ENCODE measurements at regions not wholly inside any gene's neighbourhood (a gene's known extent, or its start where the extent isn't known, plus 50 kb on each side); places are given as distances from the start of the nearest gene placed in this dataset.

DNA sequence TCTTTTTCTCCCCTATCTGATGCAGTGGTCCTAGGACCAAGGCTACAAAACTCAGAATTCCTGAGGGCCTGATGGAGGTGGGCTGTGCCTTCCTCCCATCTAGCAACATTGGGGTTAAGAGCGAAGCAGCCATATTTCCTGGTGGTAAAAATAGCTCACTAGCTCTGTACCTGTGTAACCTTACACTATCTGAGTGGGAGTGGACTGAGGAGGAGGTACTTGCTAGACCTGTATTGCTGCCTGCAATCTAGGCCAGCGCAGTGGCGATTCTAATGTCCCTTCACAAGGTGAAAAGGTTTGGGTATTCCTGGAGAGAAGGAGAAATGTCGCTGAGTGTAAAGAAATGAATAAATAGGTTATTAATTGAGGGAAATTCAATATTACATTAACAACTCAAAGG lies 80.2 kb upstream of the LIFR start:
- H2AFZ ChIP-seq (ENCODE audit: insufficient read depth, low read depth, low read length, poor library complexity, severe bottlenecking) = no peak overlapping the region
- intact Hi-C loops (cut with micrococcal nuclease) = no loop called here

DNA sequence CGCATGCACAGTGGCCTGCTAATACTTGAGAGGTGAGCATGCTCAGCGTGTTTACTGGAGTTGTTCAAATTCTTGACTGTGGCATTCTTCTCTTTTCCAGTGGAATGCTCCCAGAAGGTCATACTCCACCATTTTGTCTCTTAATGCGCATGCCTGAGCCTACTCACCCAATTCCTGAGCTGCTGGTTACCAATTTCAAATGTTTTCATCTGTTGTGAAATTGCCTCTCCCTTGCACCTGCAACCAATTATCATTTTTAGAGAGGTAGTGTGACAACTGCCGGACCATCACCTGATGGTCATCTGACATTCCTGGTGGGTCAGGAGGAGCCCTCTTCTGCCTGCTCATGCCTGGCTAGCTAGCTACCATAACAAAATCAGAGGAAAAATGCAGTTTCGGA lies 82.2 kb upstream of the LIFR start:
- Histone ChIP-seq H3K27me3 (ENCODE audit: control insufficient read depth in 2 of 2, insufficient read depth in 2 of 2, low read length in 2 of 2) (peaks cover 0 to 3% of the 10 kb centered on the region in 2 donors), H3K9me3 (replicated peaks in 1 of 2; ENCODE audit: control insufficient read depth in 1 of 2, insufficient read depth in 1 of 2, low read length in 2 of 2) (peaks cover 0 to 5% of the 10 kb centered on the region in 2 donors), H3K27ac (ENCODE audit: low read depth in 1 of 2, low read length in 2 of 2) (no peak overlapping the region), H3K4me3 (replicated peaks in 1 of 3; ENCODE audit: low read depth in 2 of 3, low read length in 3 of 3) (no peak overlapping the region), H3K4me2 (replicated peaks; ENCODE audit: extremely low read depth, low read length, poor library complexity, severe bottlenecking) (no peak overlapping the region), H4K20me1 (ENCODE audit: insufficient read depth, low read length) (no peaks in the 10 kb centered on the region), H3K4me1 (ENCODE audit: control insufficient read depth in 1 of 2, insufficient read depth in 2 of 2, low read length in 2 of 2) (no peaks in the 10 kb centered on the region), H2AFZ (ENCODE audit: insufficient read depth, low read depth, low read length, poor library complexity, severe bottlenecking) (no peak overlapping the region), H3K36me3 (replicated peaks in 1 of 2; ENCODE audit: control insufficient read depth in 1 of 2, insufficient read depth in 2 of 2, low read length in 2 of 2) (no peaks in the 10 kb centered on the region), H3K9ac (ENCODE audit: insufficient read depth, low read length, poor library complexity, severe bottlenecking) (no peak overlapping the region), H3K79me2 (ENCODE audit: insufficient read depth, low read length) (no peaks in the 10 kb centered on the region)
- 93% methylated on average over 3 of the region's 5 CpGs for WGBS (ENCODE audit: insufficient coverage)
- Mint-ChIP-seq H3K9me3 (peaks cover 0 to 12% (median 4%) of the 10 kb centered on the region in 7 donors), H3K4me1 (no peaks in the 10 kb centered on the region), H3K27me3 (ENCODE audit: low read depth in 3 of 3) (peaks cover 3 to 11% (median 3%) of the 10 kb centered on the region in 3 donors), H3K27ac (no peak overlapping the region), H3K4me3 (no peak overlapping the region), H3K36me3 (no peaks in the 10 kb centered on the region)
- TF ChIP-seq, protein P1, sequence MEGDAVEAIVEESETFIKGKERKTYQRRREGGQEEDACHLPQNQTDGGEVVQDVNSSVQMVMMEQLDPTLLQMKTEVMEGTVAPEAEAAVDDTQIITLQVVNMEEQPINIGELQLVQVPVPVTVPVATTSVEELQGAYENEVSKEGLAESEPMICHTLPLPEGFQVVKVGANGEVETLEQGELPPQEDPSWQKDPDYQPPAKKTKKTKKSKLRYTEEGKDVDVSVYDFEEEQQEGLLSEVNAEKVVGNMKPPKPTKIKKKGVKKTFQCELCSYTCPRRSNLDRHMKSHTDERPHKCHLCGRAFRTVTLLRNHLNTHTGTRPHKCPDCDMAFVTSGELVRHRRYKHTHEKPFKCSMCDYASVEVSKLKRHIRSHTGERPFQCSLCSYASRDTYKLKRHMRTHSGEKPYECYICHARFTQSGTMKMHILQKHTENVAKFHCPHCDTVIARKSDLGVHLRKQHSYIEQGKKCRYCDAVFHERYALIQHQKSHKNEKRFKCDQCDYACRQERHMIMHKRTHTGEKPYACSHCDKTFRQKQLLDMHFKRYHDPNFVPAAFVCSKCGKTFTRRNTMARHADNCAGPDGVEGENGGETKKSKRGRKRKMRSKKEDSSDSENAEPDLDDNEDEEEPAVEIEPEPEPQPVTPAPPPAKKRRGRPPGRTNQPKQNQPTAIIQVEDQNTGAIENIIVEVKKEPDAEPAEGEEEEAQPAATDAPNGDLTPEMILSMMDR (IDR thresholded peaks at IDR 0.05) = no peak
- intact Hi-C loops (cut with micrococcal nuclease) = no loop called here
- no peak for DNase-seq

More for the DNA sequence above, 80.2 kb upstream of the LIFR start:
- Histone ChIP-seq H3K9ac (ENCODE audit: insufficient read depth, low read length, poor library complexity, severe bottlenecking) (no peak overlapping the region), H3K27me3 (ENCODE audit: control insufficient read depth in 2 of 2, insufficient read depth in 2 of 2, low read length in 2 of 2) (peaks cover 0 to 3% of the 10 kb centered on the region in 2 donors), H3K4me1 (ENCODE audit: control insufficient read depth in 1 of 2, insufficient read depth in 2 of 2, low read length in 2 of 2) (no peaks in the 10 kb centered on the region), H3K36me3 (replicated peaks in 1 of 2; ENCODE audit: control insufficient read depth in 1 of 2, insufficient read depth in 2 of 2, low read length in 2 of 2) (no peaks in the 10 kb centered on the region), H3K79me2 (ENCODE audit: insufficient read depth, low read length) (no peaks in the 10 kb centered on the region), H3K4me3 (replicated peaks in 1 of 3; ENCODE audit: low read depth in 2 of 3, low read length in 3 of 3) (no peak overlapping the region), H3K27ac (ENCODE audit: low read depth in 1 of 2, low read length in 2 of 2) (no peak overlapping the region), H3K4me2 (replicated peaks; ENCODE audit: extremely low read depth, low read length, poor library complexity, severe bottlenecking) (no peak overlapping the region), H4K20me1 (ENCODE audit: insufficient read depth, low read length) (no peaks in the 10 kb centered on the region), H3K9me3 (replicated peaks in 1 of 2; ENCODE audit: control insufficient read depth in 1 of 2, insufficient read depth in 1 of 2, low read length in 2 of 2) (peaks cover 13 to 18% of the 10 kb centered on the region in 2 donors)
- H3K27ac Mint-ChIP-seq = no peak overlapping the region
- H3K36me3 Mint-ChIP-seq = no peaks in the 10 kb centered on the region
- no CpG with 5 or more reads among the region's 4 CpGs for WGBS (ENCODE audit: insufficient coverage)
- peaks cover 8 to 25% (median 17%) of the 10 kb centered on the region in 7 donors for H3K9me3 Mint-ChIP-seq
- H3K27me3 Mint-ChIP-seq (ENCODE audit: low read depth in 3 of 3) = peaks cover 1 to 11% (median 3%) of the 10 kb centered on the region in 3 donors
- H3K4me3 Mint-ChIP-seq = no peak overlapping the region
- no peaks in the 10 kb centered on the region for H3K4me1 Mint-ChIP-seq
- TF ChIP-seq, protein P1 (IDR thresholded peaks at IDR 0.05) = no peak
- no peak for DNase-seq

All from CD14-positive monocyte (primary cell).